ENCODE measurements at regions not wholly inside any gene's neighbourhood (a gene's known extent, or its start where the extent isn't known, plus 50 kb on each side); places are given as distances from the start of the nearest gene placed in this dataset.

GRCh38 chr1:60567256-60567655, 493.7 kb upstream of the C1orf87 start:
- Mint-ChIP-seq H3K4me1 (no peaks in the 10 kb centered on the region), H3K9me3 (peaks cover 0 to 4% (median 2%) of the 10 kb centered on the region in 5 donors), H3K36me3 (no peaks in the 10 kb centered on the region), H3K4me3 (no peak overlapping the region), H3K27ac (no peak overlapping the region), H3K27me3 (peaks cover 0 to 1% of the 10 kb centered on the region in 2 donors)
- Histone ChIP-seq H3K36me3 (ENCODE audit: insufficient read depth, low read length) (no peaks in the 10 kb centered on the region), H3K4me1 (ENCODE audit: insufficient read depth, low read length) (no peaks in the 10 kb centered on the region), H3K27ac (ENCODE audit: low read depth, low read length) (no peak overlapping the region), H3K27me3 (ENCODE audit: insufficient read depth, low read length, poor library complexity, severe bottlenecking) (no peaks in the 10 kb centered on the region), H3K9me3 (ENCODE audit: low read length) (no peaks in the 10 kb centered on the region), H3K4me3 (ENCODE audit: low read length) (no peak overlapping the region)
- ChIA-PET CTCF (no interaction called here), POLR2A (no interaction called here)
- no peak for DNase-seq

GRCh38 chr1:60564916-60565750, 491.6 kb upstream of the C1orf87 start:
- no peaks in the 10 kb centered on the region for H3K27me3 ChIP-seq (ENCODE audit: insufficient read depth, low read length, poor library complexity, severe bottlenecking)
- ChIA-PET CTCF (no interaction called here), POLR2A (no interaction called here)
- no peak for DNase-seq
- Mint-ChIP-seq H3K4me3 (no peak overlapping the region), H3K4me1 (no peaks in the 10 kb centered on the region), H3K27ac (no peak overlapping the region), H3K9me3 (peaks cover 0 to 4% (median 0%) of the 10 kb centered on the region in 5 donors), H3K27me3 (peaks cover 0 to 1% of the 10 kb centered on the region in 2 donors), H3K36me3 (no peaks in the 10 kb centered on the region)
- no peaks in the 10 kb centered on the region for H3K4me1 ChIP-seq (ENCODE audit: insufficient read depth, low read length)
- H3K9me3 ChIP-seq (ENCODE audit: low read length), result no peaks in the 10 kb centered on the region
- no peak overlapping the region for H3K27ac ChIP-seq (ENCODE audit: low read depth, low read length)
- H3K36me3 ChIP-seq (ENCODE audit: insufficient read depth, low read length), result no peaks in the 10 kb centered on the region
- H3K4me3 ChIP-seq (ENCODE audit: low read length), result no peak overlapping the region

DNA sequence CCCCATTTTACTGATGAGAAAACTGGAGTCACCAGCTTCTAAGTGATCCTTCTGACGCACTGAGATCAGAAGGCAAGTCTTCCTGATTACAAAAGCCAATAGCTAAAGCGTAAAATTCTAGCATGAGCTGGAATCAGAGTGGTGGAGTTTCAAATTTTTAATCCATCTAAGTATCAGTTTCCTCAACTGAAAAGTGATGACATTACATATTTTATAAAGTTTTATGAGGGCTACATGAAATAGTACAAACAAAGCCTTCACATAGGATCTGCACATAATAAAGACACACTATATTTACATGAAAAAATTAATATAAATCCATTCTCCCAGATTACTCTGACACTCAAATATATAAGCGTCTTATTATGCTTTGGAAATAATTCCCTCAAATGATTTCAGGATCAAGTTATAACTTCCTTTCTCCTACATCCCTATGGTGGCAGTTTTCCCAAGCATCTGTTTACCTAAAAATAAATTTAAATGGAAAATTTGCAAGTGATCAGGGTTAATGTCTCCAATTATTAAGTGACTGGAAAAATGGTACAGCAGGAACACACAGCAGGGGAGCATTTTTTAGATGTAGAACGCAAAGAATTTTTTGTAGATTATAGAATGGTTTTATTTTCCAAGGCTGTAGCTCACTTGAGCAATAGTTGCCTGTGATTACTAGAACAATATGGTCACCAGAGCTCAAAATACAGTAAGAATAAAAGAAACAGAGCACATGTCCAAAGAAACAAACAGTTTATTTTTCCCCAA, 490.4 kb upstream of the C1orf87 start:
- H3K36me3 ChIP-seq (ENCODE audit: insufficient read depth, low read length), result no peaks in the 10 kb centered on the region
- no peak overlapping the region for H3K27ac ChIP-seq (ENCODE audit: low read depth, low read length)
- peaks cover 0 to 1% of the 10 kb centered on the region in 2 donors for H3K27me3 Mint-ChIP-seq
- H3K9me3 Mint-ChIP-seq, result peaks cover 0 to 5% (median 2%) of the 10 kb centered on the region in 5 donors
- no peaks in the 10 kb centered on the region for H3K4me1 ChIP-seq (ENCODE audit: insufficient read depth, low read length)
- no peaks in the 10 kb centered on the region for H3K4me1 Mint-ChIP-seq
- H3K27ac Mint-ChIP-seq, result no peak overlapping the region
- DNase-seq, result no peak
- H3K4me3 Mint-ChIP-seq, result no peak overlapping the region
- ChIA-PET CTCF (no interaction called here), POLR2A (no interaction called here)
- no peaks in the 10 kb centered on the region for H3K36me3 Mint-ChIP-seq
- no peak overlapping the region for H3K4me3 ChIP-seq (ENCODE audit: low read length)
- H3K27me3 ChIP-seq (ENCODE audit: insufficient read depth, low read length, poor library complexity, severe bottlenecking), result no peaks in the 10 kb centered on the region
- no peaks in the 10 kb centered on the region for H3K9me3 ChIP-seq (ENCODE audit: low read length)

GRCh38 chr1:60562740-60563139, 489.2 kb upstream of the C1orf87 start:
- Mint-ChIP-seq H3K36me3 (no peaks in the 10 kb centered on the region), H3K27ac (no peak overlapping the region), H3K9me3 (peaks cover 0 to 5% (median 2%) of the 10 kb centered on the region in 5 donors), H3K4me3 (no peak overlapping the region), H3K27me3 (no peaks in the 10 kb centered on the region), H3K4me1 (no peaks in the 10 kb centered on the region)
- POLR2A ChIA-PET, result no interaction called here
- CTCF ChIA-PET, result no interaction called here
- no peaks in the 10 kb centered on the region for H3K4me1 ChIP-seq (ENCODE audit: insufficient read depth, low read length)
- no peak overlapping the region for H3K4me3 ChIP-seq (ENCODE audit: low read length)
- no peaks in the 10 kb centered on the region for H3K9me3 ChIP-seq (ENCODE audit: low read length)
- H3K36me3 ChIP-seq (ENCODE audit: insufficient read depth, low read length), result no peaks in the 10 kb centered on the region
- H3K27ac ChIP-seq (ENCODE audit: low read depth, low read length), result no peak overlapping the region
- H3K27me3 ChIP-seq (ENCODE audit: insufficient read depth, low read length, poor library complexity, severe bottlenecking), result no peaks in the 10 kb centered on the region
- no peak for DNase-seq

GRCh38 chr1:60560701-60561100, 487.1 kb upstream of the C1orf87 start:
- ChIA-PET CTCF (no interaction called here), POLR2A (no interaction called here)
- H3K27me3 Mint-ChIP-seq, result no peaks in the 10 kb centered on the region
- no peak overlapping the region for H3K4me3 Mint-ChIP-seq
- H3K27ac ChIP-seq (ENCODE audit: low read depth, low read length), result no peak overlapping the region
- no peak overlapping the region for H3K27ac Mint-ChIP-seq
- H3K9me3 ChIP-seq (ENCODE audit: low read length), result no peaks in the 10 kb centered on the region
- no peaks in the 10 kb centered on the region for H3K4me1 ChIP-seq (ENCODE audit: insufficient read depth, low read length)
- no peaks in the 10 kb centered on the region for H3K4me1 Mint-ChIP-seq
- no peak overlapping the region for H3K4me3 ChIP-seq (ENCODE audit: low read length)
- H3K36me3 Mint-ChIP-seq, result no peaks in the 10 kb centered on the region
- DNase-seq, result no peak
- H3K27me3 ChIP-seq (ENCODE audit: insufficient read depth, low read length, poor library complexity, severe bottlenecking), result no peaks in the 10 kb centered on the region
- peaks cover 0 to 5% (median 2%) of the 10 kb centered on the region in 5 donors for H3K9me3 Mint-ChIP-seq
- no peaks in the 10 kb centered on the region for H3K36me3 ChIP-seq (ENCODE audit: insufficient read depth, low read length)

- POLR2A ChIA-PET, result no interaction called here
- H3K9me3 Mint-ChIP-seq, result peaks cover 0 to 5% (median 2%) of the 10 kb centered on the region in 5 donors
- no peaks in the 10 kb centered on the region for H3K4me1 ChIP-seq (ENCODE audit: insufficient read depth, low read length)
- no peaks in the 10 kb centered on the region for H3K27me3 Mint-ChIP-seq
- no peaks in the 10 kb centered on the region for H3K9me3 ChIP-seq (ENCODE audit: low read length)
- H3K27ac ChIP-seq (ENCODE audit: low read depth, low read length), result no peak overlapping the region
- H3K36me3 ChIP-seq (ENCODE audit: insufficient read depth, low read length), result no peaks in the 10 kb centered on the region
- no peaks in the 10 kb centered on the region for H3K4me1 Mint-ChIP-seq
- no peaks in the 10 kb centered on the region for H3K36me3 Mint-ChIP-seq
- no peak overlapping the region for H3K4me3 Mint-ChIP-seq
- H3K4me3 ChIP-seq (ENCODE audit: low read length), result no peak overlapping the region
- no peak for DNase-seq
- no peak overlapping the region for H3K27ac Mint-ChIP-seq
- CTCF ChIA-PET, result no interaction called here
- H3K27me3 ChIP-seq (ENCODE audit: insufficient read depth, low read length, poor library complexity, severe bottlenecking), result no peaks in the 10 kb centered on the region
These were observed 484.7 kb upstream of the C1orf87 start for GRCh38 chr1:60558236-60558635.

GRCh38 chr1:60553730-60554129, 480.2 kb upstream of the C1orf87 start:
- CTCF ChIA-PET, result no interaction called here
- Mint-ChIP-seq H3K27ac (no peak overlapping the region), H3K27me3 (no peaks in the 10 kb centered on the region), H3K4me1 (no peaks in the 10 kb centered on the region), H3K36me3 (no peaks in the 10 kb centered on the region), H3K9me3 (peaks cover 0 to 3% (median 0%) of the 10 kb centered on the region in 5 donors), H3K4me3 (no peak overlapping the region)
- POLR2A ChIA-PET, result no interaction called here
- H3K27ac ChIP-seq (ENCODE audit: low read depth, low read length), result no peak overlapping the region
- H3K36me3 ChIP-seq (ENCODE audit: insufficient read depth, low read length), result no peaks in the 10 kb centered on the region
- H3K4me3 ChIP-seq (ENCODE audit: low read length), result no peak overlapping the region
- H3K4me1 ChIP-seq (ENCODE audit: insufficient read depth, low read length), result no peaks in the 10 kb centered on the region
- no peaks in the 10 kb centered on the region for H3K9me3 ChIP-seq (ENCODE audit: low read length)
- DNase-seq, result no peak
- no peaks in the 10 kb centered on the region for H3K27me3 ChIP-seq (ENCODE audit: insufficient read depth, low read length, poor library complexity, severe bottlenecking)

- no peaks in the 10 kb centered on the region for H3K27me3 Mint-ChIP-seq
- Histone ChIP-seq H3K36me3 (ENCODE audit: insufficient read depth, low read length) (no peaks in the 10 kb centered on the region), H3K27ac (ENCODE audit: low read depth, low read length) (no peak overlapping the region), H3K4me1 (ENCODE audit: insufficient read depth, low read length) (no peaks in the 10 kb centered on the region), H3K27me3 (ENCODE audit: insufficient read depth, low read length, poor library complexity, severe bottlenecking) (no peaks in the 10 kb centered on the region), H3K9me3 (ENCODE audit: low read length) (no peaks in the 10 kb centered on the region), H3K4me3 (ENCODE audit: low read length) (no peak overlapping the region)
- no peaks in the 10 kb centered on the region for H3K36me3 Mint-ChIP-seq
- H3K9me3 Mint-ChIP-seq, result no peaks in the 10 kb centered on the region
- no peak for DNase-seq
- no peaks in the 10 kb centered on the region for H3K4me1 Mint-ChIP-seq
- no peak overlapping the region for H3K4me3 Mint-ChIP-seq
- POLR2A ChIA-PET, result no interaction called here
- H3K27ac Mint-ChIP-seq, result no peak overlapping the region
- CTCF ChIA-PET, result no interaction called here
These were observed 474.3 kb upstream of the C1orf87 start for GRCh38 chr1:60547821-60548220.

Data from CD8-positive, alpha-beta memory T cell (primary cell).